ENCODE measurements at regions not wholly inside any gene's neighbourhood (a gene's known extent, or its start where the extent isn't known, plus 50 kb on each side); places are given as distances from the start of the nearest gene placed in this dataset.
"Not testable (repeated sequence)": the region's sequence is repeated elsewhere in the genome, so short reads cannot be mapped to it uniquely, and the experiment has no call there.

- no peak for DNase-seq (ENCODE audit: low read depth)
Measured at GRCh38 chr2:34294961-34295360, 695.9 kb upstream of the FAM98A start.

DNA sequence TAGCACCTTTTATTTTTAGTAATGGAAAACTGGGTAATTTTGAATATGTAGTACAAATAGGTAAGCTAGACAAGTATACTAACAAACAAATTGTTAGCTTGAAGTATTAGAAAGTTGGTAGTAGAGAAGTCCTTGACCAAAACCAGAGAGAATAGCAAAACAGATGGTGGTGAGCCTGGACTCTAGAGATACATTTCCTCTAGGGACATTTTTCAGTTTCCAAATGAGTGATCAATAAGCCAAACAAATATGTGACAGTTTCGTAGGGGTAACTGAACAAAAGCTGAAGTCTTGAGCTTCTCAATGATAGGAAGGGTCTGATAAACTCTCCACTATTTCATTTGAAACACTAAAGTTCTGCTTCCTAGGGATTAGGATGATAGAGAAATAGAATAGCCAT is 692.0 kb upstream of the FAM98A start:
- DNase-seq (ENCODE audit: low read depth), result no peak

DNA sequence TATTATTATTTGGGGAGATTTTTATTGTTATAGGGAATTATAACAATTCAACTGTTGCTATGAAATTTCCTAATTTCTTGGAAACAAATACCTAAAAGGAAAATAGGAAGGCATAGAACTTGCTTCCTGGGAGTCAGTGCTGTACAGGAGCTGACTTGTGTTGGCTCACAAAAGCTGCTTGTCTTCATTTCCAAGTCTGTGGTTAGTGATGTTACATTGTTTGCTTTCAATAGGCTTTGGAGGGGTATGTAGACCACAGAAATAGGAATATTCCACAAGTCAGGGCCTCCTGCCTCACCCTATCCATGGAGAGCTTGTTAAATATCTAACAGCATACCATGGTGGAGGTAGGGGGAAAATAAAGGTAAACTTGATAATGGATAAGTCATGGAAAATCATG is 688.9 kb upstream of the FAM98A start:
- DNase-seq (ENCODE audit: low read depth), result no peak

DNA sequence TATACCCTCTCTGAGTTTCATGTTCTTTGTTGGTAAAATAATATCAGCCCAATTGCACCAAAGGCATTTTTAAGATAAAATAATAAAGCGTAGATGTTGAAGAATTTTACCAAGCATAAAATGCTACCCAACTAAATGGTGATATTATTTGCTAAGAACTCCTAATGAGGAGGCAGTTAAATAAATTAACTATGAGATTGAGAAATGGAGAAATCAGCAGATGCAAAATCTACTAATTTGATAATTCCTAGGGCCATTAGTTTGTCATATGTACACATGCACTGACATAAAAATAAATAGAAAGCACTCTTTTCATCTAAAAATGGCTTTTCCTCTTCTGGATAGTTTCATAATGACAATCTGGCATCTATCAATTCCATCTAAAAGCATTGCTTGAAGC is 681.5 kb upstream of the FAM98A start:
- no peak for DNase-seq (ENCODE audit: low read depth)

- no peak for DNase-seq (ENCODE audit: low read depth)
Measured at GRCh38 chr2:34266908-34267697, 668.0 kb upstream of the FAM98A start.

DNA sequence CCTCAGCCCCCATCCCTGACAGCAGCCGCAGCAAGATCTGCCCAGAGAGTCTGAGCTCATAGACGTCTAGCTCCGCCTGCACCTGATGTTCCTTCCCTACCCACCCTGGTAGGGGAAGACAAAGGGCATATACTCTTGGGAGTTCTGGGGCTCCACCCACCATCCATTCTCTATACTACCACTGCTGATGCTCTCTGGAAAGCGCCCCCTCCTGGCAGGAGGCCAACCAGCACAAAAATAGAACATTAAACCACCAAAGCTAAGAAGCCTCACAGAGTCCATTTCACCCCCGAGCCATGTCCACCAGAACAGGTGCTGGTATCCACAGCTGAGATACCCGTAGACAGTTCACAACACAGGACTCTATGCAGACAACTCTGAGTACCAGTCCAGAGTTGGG is 662.6 kb upstream of the FAM98A start:
- DNase-seq (ENCODE audit: low read depth), result no peak

DNA sequence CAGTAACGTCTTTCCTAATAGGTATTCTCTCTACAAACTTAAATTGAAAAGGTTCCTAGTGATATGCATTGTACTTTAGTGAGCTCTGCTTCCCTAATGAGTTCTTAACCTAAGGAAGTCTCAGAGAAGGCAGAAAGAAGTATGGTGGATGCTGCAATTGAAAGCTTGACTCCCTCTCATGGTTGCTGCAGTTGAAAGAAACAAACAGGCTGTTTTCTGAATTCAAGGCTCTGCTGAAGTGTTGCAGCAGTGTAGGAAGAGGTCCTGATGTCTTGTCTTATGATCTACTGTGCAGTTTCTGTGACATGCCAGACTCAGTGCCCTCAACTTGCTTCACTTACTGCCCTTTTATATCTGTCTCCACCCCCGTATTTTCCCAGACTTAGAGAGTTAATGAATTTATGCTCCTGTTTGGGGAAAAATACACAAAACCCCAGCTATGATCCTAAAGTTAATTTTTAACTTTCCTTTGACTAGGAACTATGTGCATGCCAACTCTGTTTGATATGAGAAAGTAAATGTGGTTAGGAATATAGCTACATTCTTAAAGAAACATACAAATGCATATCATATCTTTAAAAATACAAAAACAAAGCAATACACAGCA is 655.3 kb upstream of the FAM98A start:
- no peak for DNase-seq (ENCODE audit: low read depth)

- no peak for DNase-seq (ENCODE audit: low read depth)
Measured at GRCh38 chr2:34252111-34252510, 653.0 kb upstream of the FAM98A start.

DNA sequence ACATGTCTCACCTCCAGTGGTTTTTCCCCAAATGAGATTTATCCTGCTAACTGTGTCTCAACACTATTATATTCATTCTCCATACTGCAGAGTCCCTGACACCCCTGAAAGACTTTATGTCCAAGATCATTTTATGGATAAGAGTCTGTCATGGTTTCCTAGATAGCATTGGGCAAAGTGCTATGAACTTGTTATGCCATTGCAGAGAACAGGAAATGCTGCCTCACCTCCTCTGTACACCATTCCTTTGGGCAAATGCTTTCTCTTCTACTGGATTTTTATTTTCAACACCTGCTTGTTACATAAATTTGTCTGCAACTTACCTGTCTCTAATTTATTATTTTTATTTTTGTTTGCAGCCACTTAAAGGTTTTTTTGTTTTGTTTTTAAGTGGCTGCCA is 652.5 kb upstream of the FAM98A start:
- DNase-seq (ENCODE audit: low read depth), result no peak

GRCh38 chr2:34244195-34244594 is 645.1 kb upstream of the FAM98A start:
- DNase-seq (ENCODE audit: low read depth), result no peak

DNA sequence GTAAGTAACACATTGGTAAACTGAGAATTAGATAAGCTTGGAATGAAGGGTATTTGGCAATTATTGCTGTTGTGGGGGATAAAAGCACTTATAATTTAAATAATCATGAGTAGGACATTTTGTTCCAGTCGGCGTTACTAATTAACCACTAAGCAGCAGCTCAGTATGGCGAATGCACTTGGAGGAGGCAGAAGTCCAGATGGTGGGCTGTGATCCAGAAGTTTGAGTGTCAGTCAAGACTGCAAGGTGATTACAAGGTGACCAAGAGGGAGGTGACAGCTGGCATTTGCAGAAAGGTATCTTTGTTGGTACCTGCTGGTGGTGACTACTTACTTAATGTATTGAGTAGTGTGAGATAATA is 643.6 kb upstream of the FAM98A start:
- DNase-seq (ENCODE audit: low read depth), result no peak

DNA sequence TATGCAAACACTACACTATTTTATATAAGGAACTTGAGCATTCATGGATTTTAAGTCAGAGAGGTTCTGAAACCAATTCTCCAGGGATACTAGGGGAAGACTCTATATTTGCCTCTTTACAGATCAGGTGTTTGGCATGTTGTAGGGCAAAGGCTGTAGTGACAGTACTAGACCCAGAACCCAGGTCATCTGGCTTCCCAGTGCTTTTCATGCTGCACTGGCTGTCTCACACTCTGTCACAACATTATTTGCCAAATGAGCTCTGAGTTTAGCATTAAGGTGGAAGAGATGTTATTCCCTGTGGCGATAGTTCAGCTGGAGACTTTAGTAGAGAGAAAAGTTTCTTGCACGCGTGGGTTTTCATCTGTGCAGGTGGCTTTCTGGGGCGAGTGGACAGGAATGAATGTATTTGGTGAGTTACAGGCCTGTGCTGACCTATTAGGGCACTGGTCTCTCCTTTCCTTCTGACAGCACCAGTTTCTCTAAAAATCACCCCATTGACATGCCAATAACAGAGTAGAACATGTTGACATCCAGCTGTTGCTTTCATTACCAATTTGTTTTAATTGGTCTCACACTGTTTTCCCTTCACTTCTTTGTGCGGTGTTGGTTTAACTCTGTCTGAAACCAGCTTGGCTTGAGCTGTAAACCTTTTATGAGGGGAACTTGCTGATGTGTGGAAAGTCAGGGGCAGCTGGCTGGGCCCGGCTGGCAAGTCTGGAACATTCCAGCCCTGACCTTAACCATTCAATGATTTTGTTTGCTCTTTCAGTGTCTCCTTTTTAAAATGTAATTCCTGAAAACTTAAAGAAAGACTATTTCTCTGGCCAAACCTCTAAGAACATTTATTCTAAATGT is 643.0 kb upstream of the FAM98A start:
- DNase-seq (ENCODE audit: low read depth), result no peak

DNA sequence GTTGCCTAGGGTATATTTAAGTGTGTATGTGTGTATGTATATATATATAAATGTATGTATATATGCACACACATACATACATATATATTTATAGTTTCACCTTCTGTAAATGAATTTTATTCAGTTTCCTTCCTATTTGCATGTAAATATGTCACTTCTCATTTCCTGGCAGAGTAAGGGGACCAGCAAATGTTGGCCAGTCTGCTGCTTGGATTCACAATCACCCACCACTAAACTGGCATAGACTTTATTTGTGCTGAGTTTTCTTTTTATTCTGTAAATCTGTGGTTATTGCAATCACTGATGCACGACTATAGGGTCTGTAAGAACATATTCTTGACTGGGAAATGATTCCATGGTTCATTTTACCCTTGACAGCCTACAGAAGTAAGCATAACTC is 640.4 kb upstream of the FAM98A start:
- DNase-seq (ENCODE audit: low read depth), result no peak

DNA sequence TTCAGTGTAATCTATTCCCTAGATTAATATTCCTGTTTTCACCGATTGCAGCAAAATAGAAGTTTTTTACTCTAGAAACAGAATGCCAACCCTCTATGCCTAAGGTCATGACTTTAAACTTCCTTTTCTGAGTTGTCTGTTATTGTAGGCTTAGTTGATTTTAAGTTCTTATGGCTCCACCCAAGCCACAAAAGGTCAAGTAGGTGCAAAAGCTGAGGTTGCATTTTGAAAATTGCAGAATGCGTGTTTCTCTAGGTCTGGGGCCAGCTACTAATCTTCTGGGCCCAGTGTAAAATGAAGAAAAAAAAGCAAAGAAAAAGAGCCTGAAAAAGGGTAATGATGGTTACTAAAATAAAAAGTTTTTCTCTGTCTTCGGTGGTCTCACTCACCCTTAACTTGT is 635.7 kb upstream of the FAM98A start:
- DNase-seq (ENCODE audit: low read depth), result no peak

DNA sequence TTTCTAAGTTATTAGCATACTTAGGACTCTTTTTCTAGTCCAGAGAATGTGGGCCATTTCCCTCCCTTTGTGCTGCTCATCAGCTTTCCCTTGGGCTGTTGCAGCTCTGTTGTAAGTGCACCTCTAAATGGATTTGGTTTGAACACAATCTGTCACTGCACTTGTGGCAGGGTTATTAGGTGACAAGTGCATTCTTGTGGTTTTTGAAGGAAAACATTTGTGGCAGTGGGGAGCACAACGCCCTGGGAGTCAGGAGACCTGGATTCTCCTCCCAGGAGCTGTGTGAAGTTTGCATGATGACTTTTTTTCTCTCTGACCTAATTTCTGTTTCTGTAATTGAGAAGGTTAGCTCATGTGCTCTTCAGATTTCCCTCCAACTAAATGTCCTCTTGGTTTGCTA is 630.9 kb upstream of the FAM98A start:
- no peak for DNase-seq (ENCODE audit: low read depth)

- DNase-seq (ENCODE audit: low read depth), result no peak
Measured at GRCh38 chr2:34215174-34215573, 616.1 kb upstream of the FAM98A start.

DNA sequence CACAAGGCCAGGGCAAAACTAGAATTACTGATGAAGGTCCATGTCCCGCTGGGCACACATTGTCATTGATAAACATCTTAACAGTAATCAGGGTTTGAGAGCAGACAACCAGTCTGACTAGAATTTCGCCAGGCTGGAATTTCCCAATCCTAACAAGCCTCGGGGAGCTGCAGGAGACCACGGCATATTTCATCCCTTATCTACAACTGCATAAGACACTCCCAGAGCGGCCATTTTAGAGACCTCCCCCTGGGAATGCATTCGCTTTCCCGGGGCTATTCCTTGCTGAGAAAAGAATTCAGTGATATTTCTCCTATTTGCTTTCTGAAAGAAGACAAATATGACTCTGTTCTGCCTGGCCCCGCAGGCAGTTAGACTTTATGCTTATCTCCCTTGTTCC is 611.3 kb upstream of the FAM98A start:
- not testable (repeated sequence) for DNase-seq (ENCODE audit: low read depth)

DNA sequence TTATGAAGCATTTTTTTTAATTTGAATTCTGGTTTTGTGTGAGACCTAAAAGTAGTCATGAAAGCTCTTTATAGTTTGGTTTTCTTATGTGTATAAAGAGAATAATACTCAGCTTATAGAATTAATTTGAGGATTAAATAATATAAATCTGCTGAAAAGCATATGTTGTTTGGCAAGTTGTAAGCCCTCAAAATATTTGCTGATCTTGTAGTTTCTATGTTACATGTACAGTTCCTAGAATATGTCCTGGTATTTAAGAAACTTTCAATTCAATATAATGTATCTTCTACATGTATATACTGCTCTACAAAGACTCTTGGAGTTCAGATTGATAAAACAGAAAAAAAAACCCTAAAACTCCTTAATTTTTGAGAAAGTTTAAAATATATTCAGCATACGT is 605.5 kb upstream of the FAM98A start:
- no peak for DNase-seq (ENCODE audit: low read depth)

DNA sequence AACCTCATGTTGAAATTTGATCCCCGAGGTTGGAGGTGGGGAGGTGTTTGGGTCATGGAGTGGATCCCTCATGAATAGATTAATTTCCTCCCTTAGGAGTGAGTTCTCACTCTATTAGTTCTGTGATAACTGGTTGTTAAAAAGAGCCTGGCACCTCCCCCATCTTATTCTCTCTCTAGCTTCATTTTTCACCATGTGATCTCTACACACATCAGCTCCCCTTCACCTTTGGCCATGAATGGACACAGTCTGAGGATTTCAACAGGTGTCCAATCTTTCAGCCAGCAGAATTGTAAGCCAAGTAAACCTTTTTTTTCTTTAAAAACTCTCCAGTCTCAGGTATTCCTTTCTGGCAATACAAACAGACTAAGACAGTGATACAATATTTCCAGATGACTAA is 602.0 kb upstream of the FAM98A start:
- no peak for DNase-seq (ENCODE audit: low read depth)

DNA sequence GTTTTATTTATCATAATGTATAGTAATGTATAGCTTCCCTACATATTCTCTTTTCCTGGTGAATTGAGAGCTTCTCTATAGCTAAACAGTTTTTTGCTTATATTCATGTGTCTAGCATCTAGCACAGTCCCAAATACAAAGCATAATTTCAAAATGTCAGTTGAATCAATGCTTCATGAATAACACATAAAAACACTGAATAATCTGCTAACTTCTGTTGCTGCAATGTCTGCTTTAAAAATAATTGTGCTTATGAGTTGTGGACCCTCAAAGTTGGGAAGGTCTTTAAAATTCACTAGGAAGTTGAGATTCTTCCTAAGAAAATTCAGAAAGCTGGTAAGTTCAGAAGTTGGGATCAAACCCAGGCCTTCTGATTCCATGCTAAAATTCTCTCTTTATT is 600.9 kb upstream of the FAM98A start:
- DNase-seq (ENCODE audit: low read depth), result no peak

- DNase-seq (ENCODE audit: low read depth), result no peak
Measured at GRCh38 chr2:34193164-34193563, 594.1 kb upstream of the FAM98A start.

- DNase-seq (ENCODE audit: low read depth), result no peak
Measured at GRCh38 chr2:34188464-34189303, 589.6 kb upstream of the FAM98A start.

Measured in GM04504 (cell line).